Ascending aorta (tissue), 2 donors: ENCODE measurements at regions not wholly inside any gene's neighbourhood (a gene's known extent, or its start where the extent isn't known, plus 50 kb on each side); places are given as distances from the start of the nearest gene placed in this dataset.

Experiments
- DNase-seq, 2 donors: peaks; one replicate each; pipeline ENCODE4 v3.0.0-alpha.2; 2019; ENCODE audit warnings: low spot score in 2 of 2
- H3K27ac ChIP-seq, 2 donors: fragments of 200-600 bp; sonication (generic); one replicate each; pipeline ENCODE4 v1.5.1; 2016 to 2017; ENCODE audit warnings: mild to moderate bottlenecking in 1 of 2
- H3K27me3 ChIP-seq: fragments of 200-600 bp; sonication (generic); one replicate; pipeline ENCODE4 v1.5.1; 2017
- H3K36me3 ChIP-seq, 2 donors: fragments of 200-600 bp; sonication (generic); one replicate each; pipeline ENCODE4 v1.5.1; 2016
- H3K4me1 ChIP-seq, 2 donors: fragments of 200-600 bp; sonication (generic); one replicate each; pipeline ENCODE4 v1.5.1; 2016 to 2017; ENCODE audit warnings: mild to moderate bottlenecking in 1 of 2
- H3K4me3 ChIP-seq, 2 donors: fragments of 200-600 bp; sonication (generic); one replicate each; pipeline ENCODE4 v1.5.1; 2016 to 2017; ENCODE audit warnings: mild to moderate bottlenecking in 1 of 2
- H3K9me3 ChIP-seq, 2 donors: fragments of 200-600 bp; sonication (generic); one replicate each; pipeline ENCODE4 v1.5.1; 2016
- intact Hi-C: fragments of 100-400 bp; cut with DNase I; formaldehyde crosslinking; loops from one replicate; pipeline ENCODE4 v1.15.1; 2023
- TF ChIP-seq, protein P1 (sequence below), 3 experiments: fragments of 200-600 bp in 2 of 3; fragments of 450-650 bp in 1 of 3; sonication (generic) in 2 of 3; IDR thresholded peaks; one replicate each; pipeline ENCODE4 v1.5.1; 2016 to 2019; ENCODE audit warnings: antibody characterized with exemption in 3 of 3, mild to moderate bottlenecking in 1 of 3, moderate library complexity in 1 of 3

DNA sequence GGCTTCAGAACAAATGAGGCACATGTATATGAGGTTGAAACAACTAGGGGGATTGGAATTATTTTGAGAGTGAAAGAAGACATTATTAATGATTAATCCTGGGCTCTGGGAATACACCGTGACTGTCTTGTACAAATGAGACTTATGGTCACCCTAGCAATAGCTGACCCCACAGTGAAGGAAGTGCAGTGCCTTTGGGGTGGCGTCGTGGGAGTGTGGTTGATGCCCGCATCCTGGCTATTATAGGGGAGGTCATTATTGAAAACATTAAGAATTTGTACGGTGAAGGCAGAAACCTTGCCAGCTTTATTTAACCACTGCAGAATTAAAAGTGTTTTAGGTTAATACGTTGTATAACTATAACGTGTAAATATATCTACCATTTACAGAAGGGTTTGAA lies 296.7 kb downstream of the CYRIA start:
- H3K27ac ChIP-seq: no peak overlapping the region
- no peaks in the 10 kb centered on the region for H3K4me1 ChIP-seq
- H3K9me3 ChIP-seq: no peaks in the 10 kb centered on the region
- H3K36me3 ChIP-seq: no peaks in the 10 kb centered on the region
- H3K27me3 ChIP-seq: no peaks in the 10 kb centered on the region
- no peak for DNase-seq
- intact Hi-C loops: no loop called here
- H3K4me3 ChIP-seq: no peak overlapping the region
- TF ChIP-seq, protein P1, sequence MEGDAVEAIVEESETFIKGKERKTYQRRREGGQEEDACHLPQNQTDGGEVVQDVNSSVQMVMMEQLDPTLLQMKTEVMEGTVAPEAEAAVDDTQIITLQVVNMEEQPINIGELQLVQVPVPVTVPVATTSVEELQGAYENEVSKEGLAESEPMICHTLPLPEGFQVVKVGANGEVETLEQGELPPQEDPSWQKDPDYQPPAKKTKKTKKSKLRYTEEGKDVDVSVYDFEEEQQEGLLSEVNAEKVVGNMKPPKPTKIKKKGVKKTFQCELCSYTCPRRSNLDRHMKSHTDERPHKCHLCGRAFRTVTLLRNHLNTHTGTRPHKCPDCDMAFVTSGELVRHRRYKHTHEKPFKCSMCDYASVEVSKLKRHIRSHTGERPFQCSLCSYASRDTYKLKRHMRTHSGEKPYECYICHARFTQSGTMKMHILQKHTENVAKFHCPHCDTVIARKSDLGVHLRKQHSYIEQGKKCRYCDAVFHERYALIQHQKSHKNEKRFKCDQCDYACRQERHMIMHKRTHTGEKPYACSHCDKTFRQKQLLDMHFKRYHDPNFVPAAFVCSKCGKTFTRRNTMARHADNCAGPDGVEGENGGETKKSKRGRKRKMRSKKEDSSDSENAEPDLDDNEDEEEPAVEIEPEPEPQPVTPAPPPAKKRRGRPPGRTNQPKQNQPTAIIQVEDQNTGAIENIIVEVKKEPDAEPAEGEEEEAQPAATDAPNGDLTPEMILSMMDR (IDR thresholded peaks at IDR 0.05): no peak

DNA sequence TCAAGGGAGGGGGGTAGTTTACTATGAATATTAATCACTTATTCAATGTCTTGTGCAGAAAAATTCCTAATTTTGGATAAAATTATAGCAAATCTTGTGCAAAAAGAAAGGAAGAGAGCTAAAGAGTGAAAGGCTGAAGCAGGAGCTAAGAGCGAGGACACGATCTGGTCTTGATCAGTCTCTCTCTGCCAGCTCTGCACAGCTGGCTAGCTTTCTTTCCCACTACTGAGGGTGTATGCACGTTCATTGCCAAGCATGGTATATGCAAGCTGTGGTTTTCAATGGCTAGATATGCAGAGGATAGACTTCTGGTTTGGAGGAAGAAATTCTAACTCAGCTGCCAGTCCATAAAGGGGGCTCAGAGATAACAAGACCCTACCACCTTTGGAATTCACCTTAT lies 297.3 kb downstream of the CYRIA start:
- Histone ChIP-seq H3K4me3 (no peak overlapping the region), H3K9me3 (no peaks in the 10 kb centered on the region), H3K4me1 (no peaks in the 10 kb centered on the region), H3K27me3 (no peaks in the 10 kb centered on the region), H3K27ac (no peak overlapping the region), H3K36me3 (no peaks in the 10 kb centered on the region)
- DNase-seq: no peak
- intact Hi-C loops: no loop called here
- TF ChIP-seq, protein P1 (IDR thresholded peaks at IDR 0.05): no peak

DNA sequence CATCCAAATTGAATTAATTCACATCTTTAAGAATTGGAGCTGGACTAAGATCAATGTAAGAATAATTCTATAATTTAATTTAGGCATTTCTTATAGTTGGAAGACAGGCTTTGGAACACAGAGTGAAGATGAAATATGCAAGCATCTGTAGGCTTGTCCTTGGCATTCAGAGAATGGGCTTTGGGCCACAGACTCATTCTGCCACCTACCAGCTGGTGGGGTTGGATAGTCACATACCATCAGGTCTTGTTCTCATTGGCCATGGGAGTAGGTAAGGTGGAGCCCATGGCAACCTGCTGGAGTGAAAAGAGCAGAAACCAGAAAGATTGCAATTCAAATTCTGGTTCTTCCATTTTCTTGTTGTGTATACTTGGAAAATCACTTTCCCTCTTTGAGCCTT lies 300.3 kb downstream of the CYRIA start:
- TF ChIP-seq, protein P1 (IDR thresholded peaks at IDR 0.05): no peak
- Histone ChIP-seq H3K36me3 (no peaks in the 10 kb centered on the region), H3K9me3 (no peaks in the 10 kb centered on the region), H3K27me3 (no peaks in the 10 kb centered on the region), H3K4me3 (no peak overlapping the region), H3K4me1 (no peaks in the 10 kb centered on the region), H3K27ac (no peak overlapping the region)
- no peak for DNase-seq
- intact Hi-C loops: no loop called here

DNA sequence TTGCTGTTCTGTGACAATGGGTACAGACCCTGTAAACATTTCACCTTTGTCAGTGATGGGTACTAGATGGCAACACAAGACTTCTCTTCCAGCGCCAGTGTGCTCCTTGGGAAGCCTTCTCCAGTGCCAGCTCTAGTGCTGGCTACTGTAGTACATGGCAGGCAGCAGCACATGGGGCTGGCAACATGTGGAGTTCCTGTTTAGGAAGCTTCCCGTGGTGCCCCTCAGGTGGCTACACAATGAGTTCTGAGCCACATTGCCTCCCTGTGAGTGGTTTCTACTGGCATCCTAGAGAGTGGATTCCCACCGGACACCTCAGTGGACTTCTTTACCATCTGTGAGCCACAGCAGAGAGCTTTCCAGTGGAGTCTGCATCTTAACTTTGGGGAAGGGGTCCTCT lies 302.1 kb downstream of the CYRIA start:
- H3K36me3 ChIP-seq: no peaks in the 10 kb centered on the region
- TF ChIP-seq, protein P1 (IDR thresholded peaks at IDR 0.05): no peak
- H3K27me3 ChIP-seq: no peaks in the 10 kb centered on the region
- H3K27ac ChIP-seq: no peak overlapping the region
- H3K4me3 ChIP-seq: no peak overlapping the region
- no peaks in the 10 kb centered on the region for H3K9me3 ChIP-seq
- intact Hi-C loops: no loop called here
- DNase-seq: no peak
- H3K4me1 ChIP-seq: no peaks in the 10 kb centered on the region

DNA sequence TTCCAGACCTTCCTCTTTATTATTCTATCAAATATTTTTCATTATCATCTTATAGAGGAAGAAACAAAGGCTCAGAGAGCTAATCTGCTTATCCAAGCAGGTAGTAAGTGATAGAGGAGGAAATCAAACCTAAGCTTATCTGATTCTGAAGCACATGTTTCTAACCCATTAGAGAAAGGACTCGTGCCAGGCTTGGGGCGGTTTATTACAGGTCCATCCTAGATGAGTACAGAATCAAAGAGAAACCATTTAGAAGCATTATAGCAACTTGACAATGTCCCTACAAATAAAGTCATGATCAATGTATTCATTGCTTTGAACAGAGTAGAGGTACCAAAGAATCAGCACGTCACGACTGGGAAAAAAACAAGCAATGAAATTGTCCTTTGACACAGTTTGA lies 303.0 kb downstream of the CYRIA start:
- DNase-seq: no peak
- Histone ChIP-seq H3K27ac (no peak overlapping the region), H3K9me3 (no peaks in the 10 kb centered on the region), H3K27me3 (no peaks in the 10 kb centered on the region), H3K36me3 (no peaks in the 10 kb centered on the region), H3K4me1 (no peaks in the 10 kb centered on the region), H3K4me3 (no peak overlapping the region)
- TF ChIP-seq, protein P1 (IDR thresholded peaks at IDR 0.05): no peak
- intact Hi-C loops: no loop called here

DNA sequence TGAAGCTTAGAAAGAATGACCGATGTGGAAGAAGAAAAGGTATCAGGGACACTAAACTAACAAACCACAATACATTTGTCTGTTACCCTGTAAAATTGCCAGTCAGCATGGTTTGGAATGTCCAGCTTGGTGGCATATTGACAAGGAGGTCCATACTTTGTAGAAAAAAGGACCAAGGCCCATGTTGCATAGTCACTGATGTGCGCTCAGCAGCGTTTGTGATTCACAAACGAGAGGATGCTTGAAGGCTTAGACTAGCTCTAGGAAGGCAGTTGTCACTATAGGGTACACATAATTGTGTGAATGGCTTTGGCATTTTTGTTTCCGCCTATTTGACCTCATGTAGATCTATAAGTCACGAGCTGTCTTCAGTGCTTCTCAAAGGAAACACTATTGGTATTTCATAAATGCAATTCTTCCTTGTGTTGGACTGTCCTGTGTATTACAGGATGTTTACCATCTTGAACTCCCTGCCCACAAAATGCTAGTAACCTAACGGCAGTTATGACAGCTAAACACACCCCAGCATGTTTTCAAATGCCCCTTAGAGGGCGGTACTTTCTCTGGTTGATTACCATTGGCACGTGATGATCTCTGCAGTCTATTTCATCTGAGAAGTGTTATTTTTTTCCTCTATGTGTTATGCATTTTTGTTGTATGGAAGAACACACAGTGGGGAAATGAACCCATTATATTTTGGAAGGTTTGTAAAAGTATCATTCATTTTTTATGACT lies 304.2 kb downstream of the CYRIA start:
- TF ChIP-seq, protein P1 (IDR thresholded peaks at IDR 0.05): no peak

More for the DNA sequence above, 304.2 kb downstream of the CYRIA start:
- H3K4me1 ChIP-seq: no peaks in the 10 kb centered on the region
- DNase-seq: no peak
- no peaks in the 10 kb centered on the region for H3K36me3 ChIP-seq
- no peaks in the 10 kb centered on the region for H3K27me3 ChIP-seq
- H3K4me3 ChIP-seq: no peak overlapping the region
- intact Hi-C loops: no loop called here
- peaks cover 0 to 5% of the 10 kb centered on the region in 2 donors for H3K9me3 ChIP-seq
- H3K27ac ChIP-seq: no peak overlapping the region
